GM21737 (cell line): ENCODE measurements at regions not wholly inside any gene's neighbourhood (a gene's known extent, or its start where the extent isn't known, plus 50 kb on each side); places are given as distances from the start of the nearest gene placed in this dataset.
"Not testable (repeated sequence)": the region's sequence is repeated elsewhere in the genome, so short reads cannot be mapped to it uniquely, and the experiment has no call there.

Source experiments
- ATAC-seq: cut with Tn5 transposase; IDR thresholded peaks from one replicate; pipeline ENCODE4 v1.9.1; 2021; ENCODE audit warnings: mild to moderate bottlenecking, moderate library complexity; ENCODE audit not compliant: unreplicated experiment

GRCh38 chr13:27327633-27328032 lies 57.0 kb downstream of the RASL11A start:
- no peak for ATAC-seq

- ATAC-seq: no peak
These were observed 58.6 kb downstream of the RASL11A start for GRCh38 chr13:27329210-27329609.

- no peak for ATAC-seq
These were observed 64.3 kb downstream of the RASL11A start for GRCh38 chr13:27334774-27335435.

GRCh38 chr13:27336014-27336673 lies 65.5 kb downstream of the RASL11A start:
- ATAC-seq: no peak

DNA sequence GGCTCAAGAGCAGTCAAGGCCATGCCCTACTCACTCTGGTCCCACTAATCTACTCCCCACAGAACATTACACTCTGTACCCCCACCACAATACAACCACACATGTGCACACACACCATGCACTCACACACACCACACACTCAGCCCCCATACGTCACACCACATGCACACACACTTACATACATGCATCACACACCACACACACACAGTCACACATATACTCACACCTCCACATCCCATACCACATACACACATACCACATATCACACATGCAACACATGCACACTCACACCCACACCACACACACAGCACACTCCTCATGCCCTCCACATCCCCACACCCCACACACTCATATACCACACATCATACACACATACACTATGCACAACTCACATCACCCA lies 67.6 kb downstream of the RASL11A start:
- ATAC-seq: no peak

DNA sequence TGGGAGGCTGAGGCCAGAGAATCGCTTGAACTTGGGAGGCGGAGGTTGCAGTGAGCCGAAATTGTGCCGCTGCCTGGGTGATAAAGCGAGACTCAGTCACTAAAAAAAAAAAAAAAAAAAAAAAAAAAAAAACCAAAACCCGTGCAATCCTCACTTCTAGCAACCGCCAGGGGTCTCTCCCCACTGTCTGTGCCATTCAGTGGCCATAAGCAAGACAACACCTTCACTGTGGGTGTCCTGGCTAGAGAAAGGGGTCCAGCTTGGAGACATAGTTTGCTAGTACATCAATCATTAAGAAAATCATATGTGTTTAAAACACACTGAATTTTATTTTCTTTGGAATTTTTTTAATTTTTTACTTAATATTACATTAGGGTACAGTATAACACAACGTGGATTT lies 68.2 kb downstream of the RASL11A start:
- no peak for ATAC-seq

- no peak for ATAC-seq
These were observed 68.7 kb downstream of the RASL11A start for GRCh38 chr13:27339299-27339698.

DNA sequence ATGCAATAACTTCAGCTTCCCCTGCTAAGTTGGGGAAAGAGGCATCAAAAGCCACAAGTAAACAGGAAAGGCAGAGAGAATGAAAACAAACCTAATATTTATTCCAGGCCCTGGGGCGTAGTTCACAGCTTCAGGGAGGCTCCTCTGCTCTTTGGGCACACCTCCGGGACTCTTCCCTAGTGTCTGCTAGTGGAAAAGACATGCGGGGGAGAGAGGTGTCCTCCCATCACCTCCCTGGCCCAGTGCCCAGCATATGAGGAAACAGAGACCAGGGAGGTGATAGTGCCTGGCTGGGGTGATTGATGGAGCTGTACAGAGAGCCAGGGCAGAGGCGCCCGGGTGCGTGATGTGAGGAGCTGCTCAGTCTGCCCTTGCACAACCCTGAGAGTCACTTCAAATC lies 71.0 kb downstream of the RASL11A start:
- ATAC-seq: no peak

DNA sequence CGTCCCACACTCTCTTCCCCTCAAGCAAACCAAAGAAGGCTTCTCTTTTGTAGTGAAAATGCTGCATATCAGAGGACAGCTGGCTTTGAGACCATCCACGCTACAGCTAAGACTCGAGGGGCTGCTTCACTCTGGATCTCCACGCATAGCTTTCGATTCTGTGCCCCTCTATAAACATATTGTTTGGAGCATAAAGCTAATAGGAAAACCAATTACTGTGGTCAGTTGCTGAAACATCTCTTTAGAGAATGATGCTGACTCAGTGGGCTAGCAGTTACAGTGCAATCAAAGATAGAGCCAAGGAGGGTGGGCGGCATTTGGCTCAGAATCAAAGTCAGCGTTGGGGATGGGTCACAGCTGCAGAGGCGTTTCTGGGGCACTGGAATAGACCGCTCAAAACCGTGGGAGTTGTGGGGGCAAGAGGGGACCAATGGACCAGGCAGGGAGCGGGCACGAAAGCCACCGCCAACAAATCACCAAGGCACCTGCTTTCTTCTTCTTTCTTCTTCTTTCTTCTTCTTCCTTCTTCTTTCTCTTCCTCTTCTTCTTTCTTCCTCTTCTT lies 76.7 kb downstream of the RASL11A start:
- ATAC-seq: no peak

DNA sequence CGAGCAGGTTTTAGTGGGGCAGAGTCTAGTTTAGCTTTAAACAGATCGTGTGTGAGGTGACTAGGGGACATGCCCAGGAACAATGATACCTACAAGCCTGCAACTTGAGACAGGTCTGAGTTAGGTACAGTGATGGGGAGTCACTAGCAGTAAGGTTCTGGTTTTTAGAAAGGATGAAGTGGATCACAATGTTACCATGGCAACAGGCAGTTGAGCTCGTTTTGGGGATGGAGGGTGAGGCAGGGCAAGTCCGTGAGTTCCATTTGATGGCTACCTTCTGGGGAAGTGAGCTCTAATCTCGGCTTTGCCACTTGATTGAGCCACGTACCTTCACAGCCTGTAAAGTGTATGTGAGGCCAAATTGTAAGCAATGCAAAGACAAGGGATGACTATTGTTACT lies 76.0 kb upstream of the GTF3A start:
- ATAC-seq: no peak

DNA sequence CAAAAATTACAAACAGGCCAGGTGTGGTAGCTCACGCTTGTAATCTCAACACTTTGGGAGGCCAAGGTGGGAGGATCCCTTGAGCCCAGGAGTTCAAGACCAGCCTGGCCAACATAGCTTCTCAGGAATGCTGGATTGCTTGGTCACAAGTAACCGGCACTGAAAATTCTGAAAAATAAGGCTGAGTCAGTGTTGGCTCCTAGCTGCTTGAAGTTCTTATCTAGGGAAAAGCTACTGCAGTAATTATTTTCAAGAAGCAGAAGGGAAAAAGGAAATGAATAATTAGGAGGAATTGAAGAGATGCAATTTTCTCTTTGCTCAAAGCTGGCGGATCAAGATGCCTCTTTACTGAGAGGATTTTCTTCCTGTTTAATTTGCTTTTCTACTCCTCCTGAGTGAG lies 75.0 kb upstream of the GTF3A start:
- ATAC-seq: no peak

GRCh38 chr13:27350825-27351224 lies 73.6 kb upstream of the GTF3A start:
- not testable (repeated sequence) for ATAC-seq

DNA sequence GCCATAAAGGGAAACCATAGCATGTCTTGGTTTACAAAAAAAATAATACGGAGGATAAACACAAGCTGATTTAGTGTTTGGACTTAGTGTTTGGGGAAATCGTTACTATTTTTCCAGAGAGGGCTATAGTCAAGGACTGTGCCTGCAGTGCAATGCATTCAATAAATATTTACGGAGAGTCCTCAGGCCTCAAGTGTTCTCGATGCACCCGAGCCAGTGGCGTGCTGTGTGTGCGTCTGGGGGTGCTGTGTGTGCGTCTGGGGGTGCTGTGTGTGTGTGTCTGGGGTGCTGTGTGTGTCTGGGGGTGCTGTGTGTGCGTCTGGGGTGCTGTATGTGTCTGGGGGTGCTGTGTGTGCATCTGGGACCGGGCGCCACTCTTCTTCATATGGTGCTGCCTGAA lies 71.7 kb upstream of the GTF3A start:
- ATAC-seq: no peak

DNA sequence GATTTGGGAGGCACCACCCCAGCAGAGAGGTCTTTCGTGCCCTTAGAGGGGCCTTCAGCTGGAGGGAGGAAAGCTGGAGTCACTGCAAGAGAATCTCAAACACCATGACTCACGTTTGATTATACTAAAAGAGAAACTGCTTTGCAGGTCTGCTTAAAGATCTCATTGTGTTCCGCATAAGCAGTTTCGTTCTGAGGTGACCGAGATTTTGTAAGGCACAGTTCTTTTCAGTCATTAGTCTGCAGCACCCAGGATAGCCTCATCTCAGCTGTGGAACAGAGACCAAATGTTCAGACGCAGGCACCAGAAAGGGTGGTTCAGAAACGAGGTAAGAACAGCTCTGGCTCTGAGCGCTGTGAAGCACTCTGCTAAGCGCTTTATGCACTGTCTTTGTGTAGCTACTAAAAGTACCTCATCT lies 71.2 kb upstream of the GTF3A start:
- ATAC-seq: peak; percentile 94

GRCh38 chr13:27353708-27354107 lies 70.7 kb upstream of the GTF3A start:
- ATAC-seq: no peak

DNA sequence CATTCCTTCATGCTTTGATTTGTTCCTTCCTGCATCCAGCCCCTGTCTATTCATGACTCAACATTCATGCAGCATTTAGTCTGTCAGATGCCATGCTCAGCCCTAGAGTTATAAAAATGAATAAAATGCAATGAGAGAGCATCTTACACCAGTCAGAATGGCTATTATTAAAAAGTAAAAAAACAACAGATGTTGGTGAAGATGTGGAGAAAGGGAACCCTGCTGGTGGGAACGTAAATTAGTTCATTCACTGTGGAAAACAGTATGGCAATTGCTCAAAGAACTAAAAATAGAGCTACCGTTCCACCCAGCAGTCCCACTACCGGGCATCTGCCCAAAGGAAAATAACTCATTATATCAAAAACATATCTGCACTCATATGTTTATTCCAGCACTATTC lies 70.0 kb upstream of the GTF3A start:
- ATAC-seq: no peak

- no peak for ATAC-seq
These were observed 68.5 kb upstream of the GTF3A start for GRCh38 chr13:27355894-27356293.

DNA sequence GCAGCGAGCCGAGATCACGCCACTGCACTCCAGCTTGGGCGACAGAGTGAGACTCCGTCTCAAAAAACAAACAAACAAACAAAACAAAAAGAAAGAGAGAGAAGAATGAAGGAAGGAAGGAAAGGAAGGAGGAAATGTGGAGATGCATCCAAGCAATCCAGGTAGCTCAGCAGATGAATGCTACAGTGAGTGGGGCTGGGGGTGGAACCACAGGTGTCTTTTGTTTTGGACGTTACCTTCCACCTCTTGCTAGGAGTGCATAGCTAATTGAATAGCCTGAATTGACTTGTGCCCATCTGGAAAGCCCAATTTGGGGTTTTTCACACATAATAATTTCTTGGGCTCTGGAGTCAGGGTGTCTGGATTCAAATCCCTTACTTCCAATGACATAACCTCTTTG lies 66.0 kb upstream of the GTF3A start:
- no peak for ATAC-seq

- no peak for ATAC-seq
These were observed 65.1 kb upstream of the GTF3A start for GRCh38 chr13:27359199-27359821.

DNA sequence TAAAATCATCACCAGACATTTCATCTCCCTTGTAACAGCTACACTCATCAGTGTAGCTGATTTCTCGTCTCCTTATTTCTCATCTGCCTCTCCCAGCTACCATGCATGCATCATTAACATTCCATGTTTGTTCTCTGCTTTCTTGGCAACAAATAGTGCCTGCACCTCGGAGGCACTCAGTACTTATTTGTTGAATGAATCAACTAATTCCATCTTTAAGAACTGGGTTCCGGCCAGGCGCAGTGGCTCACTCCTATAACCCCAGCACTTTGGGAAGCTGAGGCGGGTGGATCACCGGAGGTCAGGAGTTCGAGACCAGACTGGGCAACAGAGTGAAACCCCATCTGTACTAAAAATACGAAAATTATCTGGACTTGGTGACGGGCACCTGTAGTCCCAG lies 63.9 kb upstream of the GTF3A start:
- no peak for ATAC-seq

DNA sequence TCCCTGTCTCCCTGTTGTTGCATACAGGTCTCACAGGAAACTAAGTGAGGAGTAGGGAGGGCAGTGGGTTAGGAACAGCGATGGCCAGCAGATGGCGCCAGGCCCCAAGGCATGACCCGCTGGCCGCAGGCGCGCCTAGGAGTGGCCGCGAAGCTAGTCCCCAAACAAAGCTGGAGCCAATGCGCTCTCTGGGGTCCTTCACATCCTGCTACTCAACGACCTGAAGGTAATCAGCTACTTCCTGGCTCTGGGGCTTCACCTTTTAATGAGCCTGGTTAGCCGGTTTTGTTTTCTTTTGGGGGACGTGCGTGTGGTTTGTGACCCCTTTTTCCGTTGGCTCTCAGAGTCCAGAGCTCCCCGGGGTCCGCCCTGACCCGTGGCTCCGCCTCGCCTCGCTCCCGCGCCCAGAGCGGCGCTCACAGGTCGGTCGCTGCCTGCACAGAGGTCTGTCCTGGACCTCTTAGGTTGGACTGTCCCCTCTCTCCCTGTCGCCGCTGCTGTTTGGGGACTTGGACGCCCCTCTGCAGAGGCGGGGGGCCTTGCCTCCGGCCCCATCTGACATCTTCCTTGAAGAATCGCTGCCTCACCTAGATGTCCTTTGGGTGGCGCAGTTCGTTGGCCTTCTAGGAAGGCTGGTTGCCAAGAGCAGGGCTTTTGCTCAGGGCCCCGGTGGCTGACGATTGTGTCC lies 62.2 kb upstream of the GTF3A start:
- peak; percentile 66 for ATAC-seq
